ENCODE measurements at regions not wholly inside any gene's neighbourhood (a gene's known extent, or its start where the extent isn't known, plus 50 kb on each side); places are given as distances from the start of the nearest gene placed in this dataset.

- Mint-ChIP-seq H3K4me1 (peaks cover 7% of the 10 kb centered on the region), H3K9me3 (no peaks in the 10 kb centered on the region), H3K27ac (no peak overlapping the region), H3K36me3 (ENCODE audit: low read depth) (peaks cover 7% of the 10 kb centered on the region), H3K4me3 (no peak overlapping the region), H3K27me3 (ENCODE audit: low read depth) (no peaks in the 10 kb centered on the region)
- no peak for TF ChIP-seq CTCF (IDR thresholded peaks at IDR 0.05; ENCODE audit: unreplicated experiment in 3 of 3)
These were observed 227.2 kb upstream of the GOLIM4 start for GRCh38 chr3:168322941-168323340.

GRCh38 chr3:168314166-168314565, 218.4 kb upstream of the GOLIM4 start:
- peaks cover 3% of the 10 kb centered on the region for H3K4me1 Mint-ChIP-seq
- peak overlapping the region in 2 of 3 experiments; percentile 21 to 23 for H3K27ac Mint-ChIP-seq
- no peaks in the 10 kb centered on the region for H3K27me3 Mint-ChIP-seq (ENCODE audit: low read depth)
- H3K36me3 Mint-ChIP-seq (ENCODE audit: low read depth): peaks cover 10% of the 10 kb centered on the region
- TF ChIP-seq CTCF (IDR thresholded peaks at IDR 0.05; ENCODE audit: unreplicated experiment in 3 of 3): no peak
- H3K4me3 Mint-ChIP-seq: no peak overlapping the region
- H3K9me3 Mint-ChIP-seq: no peaks in the 10 kb centered on the region

GRCh38 chr3:168312984-168313383, 217.3 kb upstream of the GOLIM4 start:
- H3K36me3 Mint-ChIP-seq (ENCODE audit: low read depth): peaks cover 6% of the 10 kb centered on the region
- peak overlapping the region in 2 of 3 experiments; percentile 42 to 82 for H3K27ac Mint-ChIP-seq
- no peaks in the 10 kb centered on the region for H3K27me3 Mint-ChIP-seq (ENCODE audit: low read depth)
- TF ChIP-seq CTCF (IDR thresholded peaks at IDR 0.05; ENCODE audit: unreplicated experiment in 3 of 3): no peak
- no peaks in the 10 kb centered on the region for H3K9me3 Mint-ChIP-seq
- H3K4me3 Mint-ChIP-seq: no peak overlapping the region
- peaks cover 3% of the 10 kb centered on the region for H3K4me1 Mint-ChIP-seq

GRCh38 chr3:168307893-168308292, 212.2 kb upstream of the GOLIM4 start:
- H3K27me3 Mint-ChIP-seq (ENCODE audit: low read depth): no peaks in the 10 kb centered on the region
- H3K36me3 Mint-ChIP-seq (ENCODE audit: low read depth): peaks cover 7% of the 10 kb centered on the region
- H3K4me1 Mint-ChIP-seq: peaks cover 3% of the 10 kb centered on the region
- H3K9me3 Mint-ChIP-seq: peaks cover 3% of the 10 kb centered on the region
- no peak overlapping the region for H3K4me3 Mint-ChIP-seq
- H3K27ac Mint-ChIP-seq: no peak overlapping the region
- TF ChIP-seq CTCF (IDR thresholded peaks at IDR 0.05; ENCODE audit: unreplicated experiment in 3 of 3): no peak

- Mint-ChIP-seq H3K9me3 (no peaks in the 10 kb centered on the region), H3K27ac (no peak overlapping the region), H3K36me3 (ENCODE audit: low read depth) (no peaks in the 10 kb centered on the region), H3K4me1 (no peaks in the 10 kb centered on the region), H3K27me3 (ENCODE audit: low read depth) (no peaks in the 10 kb centered on the region), H3K4me3 (no peak overlapping the region)
- no peak for TF ChIP-seq CTCF (IDR thresholded peaks at IDR 0.05; ENCODE audit: unreplicated experiment in 3 of 3)
These were observed 199.3 kb upstream of the GOLIM4 start for GRCh38 chr3:168295027-168295426.

- H3K27ac Mint-ChIP-seq: no peak overlapping the region
- H3K27me3 Mint-ChIP-seq (ENCODE audit: low read depth): no peaks in the 10 kb centered on the region
- TF ChIP-seq CTCF (IDR thresholded peaks at IDR 0.05; ENCODE audit: unreplicated experiment in 3 of 3): no peak
- H3K36me3 Mint-ChIP-seq (ENCODE audit: low read depth): no peaks in the 10 kb centered on the region
- no peaks in the 10 kb centered on the region for H3K4me1 Mint-ChIP-seq
- H3K9me3 Mint-ChIP-seq: no peaks in the 10 kb centered on the region
- no peak overlapping the region for H3K4me3 Mint-ChIP-seq
These were observed 196.6 kb upstream of the GOLIM4 start for GRCh38 chr3:168292296-168292695.

All from nephron (organoid).